Uterus (tissue), 2 donors: ENCODE measurements at regions not wholly inside any gene's neighbourhood (a gene's known extent, or its start where the extent isn't known, plus 50 kb on each side); places are given as distances from the start of the nearest gene placed in this dataset.

Source experiments
- POLR2A ChIP-seq, 2 donors: fragments of 450-650 bp; IDR thresholded peaks; one replicate each; pipeline ENCODE4 v1.6.1; 2016; ENCODE audit warnings: antibody characterized with exemption in 2 of 2, mild to moderate bottlenecking in 1 of 2, moderate library complexity in 1 of 2
- TF ChIP-seq, protein P1 (sequence below), 4 experiments: fragments of 200-600 bp in 2 of 4; fragments of 450-650 bp in 2 of 4; sonication (generic) in 2 of 4; IDR thresholded peaks; one replicate each; pipeline ENCODE4 v1.5.1; 2016 to 2019; ENCODE audit warnings: antibody characterized with exemption in 4 of 4, mild to moderate bottlenecking in 2 of 4, moderate library complexity in 1 of 4

DNA sequence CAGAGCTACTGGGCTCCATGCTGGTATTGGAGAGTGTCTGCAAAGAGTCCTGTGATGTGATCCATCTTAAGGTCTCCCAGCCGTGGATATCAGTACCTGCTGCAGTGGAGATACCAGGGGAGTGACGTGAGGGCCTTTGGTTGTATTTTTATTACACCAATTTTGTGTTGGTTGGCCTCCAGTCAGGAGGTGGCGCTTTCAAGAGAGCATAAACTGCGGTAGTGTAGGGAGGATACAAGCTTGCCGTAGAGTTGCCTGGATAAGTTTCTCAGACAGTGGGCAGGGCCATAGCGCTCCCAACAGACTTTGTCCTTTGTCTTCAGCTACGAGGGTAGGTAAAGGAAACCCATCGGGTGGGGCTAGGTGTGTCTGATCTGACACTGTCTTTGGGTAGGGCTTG lies 113.0 kb upstream of the CEP162 start:
- TF ChIP-seq POLR2A (IDR thresholded peaks at IDR 0.05), result no peak
- TF ChIP-seq, protein P1, sequence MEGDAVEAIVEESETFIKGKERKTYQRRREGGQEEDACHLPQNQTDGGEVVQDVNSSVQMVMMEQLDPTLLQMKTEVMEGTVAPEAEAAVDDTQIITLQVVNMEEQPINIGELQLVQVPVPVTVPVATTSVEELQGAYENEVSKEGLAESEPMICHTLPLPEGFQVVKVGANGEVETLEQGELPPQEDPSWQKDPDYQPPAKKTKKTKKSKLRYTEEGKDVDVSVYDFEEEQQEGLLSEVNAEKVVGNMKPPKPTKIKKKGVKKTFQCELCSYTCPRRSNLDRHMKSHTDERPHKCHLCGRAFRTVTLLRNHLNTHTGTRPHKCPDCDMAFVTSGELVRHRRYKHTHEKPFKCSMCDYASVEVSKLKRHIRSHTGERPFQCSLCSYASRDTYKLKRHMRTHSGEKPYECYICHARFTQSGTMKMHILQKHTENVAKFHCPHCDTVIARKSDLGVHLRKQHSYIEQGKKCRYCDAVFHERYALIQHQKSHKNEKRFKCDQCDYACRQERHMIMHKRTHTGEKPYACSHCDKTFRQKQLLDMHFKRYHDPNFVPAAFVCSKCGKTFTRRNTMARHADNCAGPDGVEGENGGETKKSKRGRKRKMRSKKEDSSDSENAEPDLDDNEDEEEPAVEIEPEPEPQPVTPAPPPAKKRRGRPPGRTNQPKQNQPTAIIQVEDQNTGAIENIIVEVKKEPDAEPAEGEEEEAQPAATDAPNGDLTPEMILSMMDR (IDR thresholded peaks at IDR 0.05), result no peak
